HepG2 (cell line): ENCODE measurements at regions not wholly inside any gene's neighbourhood (a gene's known extent, or its start where the extent isn't known, plus 50 kb on each side); places are given as distances from the start of the nearest gene placed in this dataset.

ENCODE experiments used
- BCL6 ChIP-seq: IDR thresholded peaks from 2 replicates; pipeline ENCODE4 v1.6.1; 2016; ENCODE audit warnings: missing genetic modification reagents, missing compliant biosample characterization
- ETV6 ChIP-seq: sonication (generic); formaldehyde crosslinking; conservative IDR thresholded peaks from 2 replicates; pipeline ENCODE4 v1.4.0; 2020; ENCODE audit warnings: missing genetic modification reagents
- HDAC2 ChIP-seq: sonication (generic); formaldehyde crosslinking; IDR thresholded peaks from 2 replicates; pipeline ENCODE4 v1.4.0; 2020; ENCODE audit warnings: missing genetic modification reagents
- HOXA3 ChIP-seq: sonication (generic); formaldehyde crosslinking; IDR thresholded peaks from 2 replicates; pipeline ENCODE4 v1.5.0; 2020; ENCODE audit warnings: missing genetic modification reagents
- KAT8 ChIP-seq: IDR thresholded peaks from 2 replicates; pipeline ENCODE4 v1.6.1; 2016; ENCODE audit warnings: missing genetic modification reagents, missing compliant biosample characterization
- MED13 ChIP-seq: sonication (generic); formaldehyde crosslinking; IDR thresholded peaks from 2 replicates; pipeline ENCODE4 v1.5.0; 2020; ENCODE audit warnings: missing genetic modification reagents
- NR3C1 ChIP-seq: sonication (generic); formaldehyde crosslinking; IDR thresholded peaks from 2 replicates; pipeline ENCODE4 v1.4.0; 2020; ENCODE audit warnings: missing genetic modification reagents
- SRSF1 ChIP-seq: fragments of 200-400 bp; formaldehyde crosslinking; optimal IDR thresholded peaks from 2 replicates; pipeline ENCODE3; 2017; ENCODE audit warnings: mild to moderate bottlenecking, low read depth, low read length, moderate library complexity
- ZMAT3 ChIP-seq: sonication (generic); formaldehyde crosslinking; conservative IDR thresholded peaks from 2 replicates; pipeline ENCODE4 v1.7.0; 2021; ENCODE audit warnings: missing genetic modification reagents
- ZNF629 ChIP-seq: sonication (generic); formaldehyde crosslinking; conservative IDR thresholded peaks from 2 replicates; pipeline ENCODE4 v1.5.0; 2020; ENCODE audit warnings: missing genetic modification reagents
- ZNF703 ChIP-seq: sonication (generic); formaldehyde crosslinking; IDR thresholded peaks from 2 replicates; pipeline ENCODE4 v1.5.1; 2020; ENCODE audit warnings: missing genetic modification reagents, mild to moderate bottlenecking, moderate library complexity, borderline replicate concordance
- ZNF792 ChIP-seq: IDR thresholded peaks from 2 replicates; pipeline ENCODE4 v1.6.1; 2016
- TF ChIP-seq, protein P1 (sequence below): sonication (generic); formaldehyde crosslinking; IDR thresholded peaks from 2 replicates; pipeline ENCODE4 v1.8.1; 2022; ENCODE audit warnings: mild to moderate bottlenecking, missing genetic modification reagents
- TF ChIP-seq, protein P2 (sequence below): fragments of 450-650 bp; IDR thresholded peaks from 2 replicates; pipeline ENCODE4 v1.6.1; 2017; ENCODE audit warnings: mild to moderate bottlenecking
- TF ChIP-seq, protein P3 (sequence below): IDR thresholded peaks from 2 replicates; pipeline ENCODE4 v1.6.1; 2016
- TF ChIP-seq, protein P4 (sequence below): sonication (generic); IDR thresholded peaks from 2 replicates; pipeline ENCODE4 v1.6.1; 2016; ENCODE audit warnings: low read depth, borderline replicate concordance

DNA sequence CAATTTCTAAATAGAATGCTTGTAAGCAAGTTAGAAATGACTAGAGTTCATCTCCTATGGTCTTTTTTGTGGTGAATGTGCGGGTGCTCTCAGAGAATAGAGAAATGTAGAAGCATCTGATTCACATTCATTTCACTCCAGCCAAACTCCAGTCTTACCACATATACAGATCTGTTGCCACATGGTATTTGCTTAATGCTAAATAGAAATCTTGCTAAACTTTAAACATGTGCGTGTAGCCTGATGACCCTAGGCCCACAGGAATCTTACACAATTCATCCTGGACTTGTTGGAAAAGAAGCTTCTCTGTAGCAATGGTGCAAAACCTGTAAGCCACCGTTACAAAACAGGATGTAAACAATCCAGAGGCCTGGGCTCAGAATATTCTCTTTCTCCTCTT lies 135.2 kb downstream of the PCSK1 start (continued):
- TF ChIP-seq ZNF792 (CRISPR knock-in tag) (peak; percentile 41; the same call in 1 of the 2 replicates), HDAC2 (CRISPR knock-in tag) (peak; percentile 95), BCL6 (CRISPR knock-in tag) (peak; percentile 89), HOXA3 (peak; percentile 69; the same call in 1 of the 2 replicates), ZMAT3 (CRISPR knock-in tag) (no peak), ZNF703 (CRISPR knock-in tag) (no peak), SRSF1 (no peak), ZNF629 (CRISPR knock-in tag) (peak; percentile 53; the same call in 1 of the 2 replicates), KAT8 (CRISPR knock-in tag) (peak; percentile 74), MED13 (CRISPR knock-in tag) (peak; percentile 92; the same call in 1 of the 2 replicates), NR3C1 (CRISPR knock-in tag) (no peak), ETV6 (no peak)
- TF ChIP-seq, protein P1, sequence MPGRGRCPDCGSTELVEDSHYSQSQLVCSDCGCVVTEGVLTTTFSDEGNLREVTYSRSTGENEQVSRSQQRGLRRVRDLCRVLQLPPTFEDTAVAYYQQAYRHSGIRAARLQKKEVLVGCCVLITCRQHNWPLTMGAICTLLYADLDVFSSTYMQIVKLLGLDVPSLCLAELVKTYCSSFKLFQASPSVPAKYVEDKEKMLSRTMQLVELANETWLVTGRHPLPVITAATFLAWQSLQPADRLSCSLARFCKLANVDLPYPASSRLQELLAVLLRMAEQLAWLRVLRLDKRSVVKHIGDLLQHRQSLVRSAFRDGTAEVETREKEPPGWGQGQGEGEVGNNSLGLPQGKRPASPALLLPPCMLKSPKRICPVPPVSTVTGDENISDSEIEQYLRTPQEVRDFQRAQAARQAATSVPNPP: peak; percentile 55; the same call in 1 of the 2 replicates
- TF ChIP-seq, protein P2, sequence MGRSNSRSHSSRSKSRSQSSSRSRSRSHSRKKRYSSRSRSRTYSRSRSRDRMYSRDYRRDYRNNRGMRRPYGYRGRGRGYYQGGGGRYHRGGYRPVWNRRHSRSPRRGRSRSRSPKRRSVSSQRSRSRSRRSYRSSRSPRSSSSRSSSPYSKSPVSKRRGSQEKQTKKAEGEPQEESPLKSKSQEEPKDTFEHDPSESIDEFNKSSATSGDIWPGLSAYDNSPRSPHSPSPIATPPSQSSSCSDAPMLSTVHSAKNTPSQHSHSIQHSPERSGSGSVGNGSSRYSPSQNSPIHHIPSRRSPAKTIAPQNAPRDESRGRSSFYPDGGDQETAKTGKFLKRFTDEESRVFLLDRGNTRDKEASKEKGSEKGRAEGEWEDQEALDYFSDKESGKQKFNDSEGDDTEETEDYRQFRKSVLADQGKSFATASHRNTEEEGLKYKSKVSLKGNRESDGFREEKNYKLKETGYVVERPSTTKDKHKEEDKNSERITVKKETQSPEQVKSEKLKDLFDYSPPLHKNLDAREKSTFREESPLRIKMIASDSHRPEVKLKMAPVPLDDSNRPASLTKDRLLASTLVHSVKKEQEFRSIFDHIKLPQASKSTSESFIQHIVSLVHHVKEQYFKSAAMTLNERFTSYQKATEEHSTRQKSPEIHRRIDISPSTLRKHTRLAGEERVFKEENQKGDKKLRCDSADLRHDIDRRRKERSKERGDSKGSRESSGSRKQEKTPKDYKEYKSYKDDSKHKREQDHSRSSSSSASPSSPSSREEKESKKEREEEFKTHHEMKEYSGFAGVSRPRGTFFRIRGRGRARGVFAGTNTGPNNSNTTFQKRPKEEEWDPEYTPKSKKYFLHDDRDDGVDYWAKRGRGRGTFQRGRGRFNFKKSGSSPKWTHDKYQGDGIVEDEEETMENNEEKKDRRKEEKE: no peak
- TF ChIP-seq, protein P3, sequence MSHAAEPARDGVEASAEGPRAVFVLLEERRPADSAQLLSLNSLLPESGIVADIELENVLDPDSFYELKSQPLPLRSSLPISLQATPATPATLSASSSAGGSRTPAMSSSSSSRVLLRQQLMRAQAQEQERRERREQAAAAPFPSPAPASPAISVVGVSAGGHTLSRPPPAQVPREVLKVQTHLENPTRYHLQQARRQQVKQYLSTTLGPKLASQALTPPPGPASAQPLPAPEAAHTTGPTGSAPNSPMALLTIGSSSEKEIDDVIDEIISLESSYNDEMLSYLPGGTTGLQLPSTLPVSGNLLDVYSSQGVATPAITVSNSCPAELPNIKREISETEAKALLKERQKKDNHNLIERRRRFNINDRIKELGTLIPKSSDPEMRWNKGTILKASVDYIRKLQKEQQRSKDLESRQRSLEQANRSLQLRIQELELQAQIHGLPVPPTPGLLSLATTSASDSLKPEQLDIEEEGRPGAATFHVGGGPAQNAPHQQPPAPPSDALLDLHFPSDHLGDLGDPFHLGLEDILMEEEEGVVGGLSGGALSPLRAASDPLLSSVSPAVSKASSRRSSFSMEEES (CRISPR knock-in tag): peak; percentile 93
- TF ChIP-seq, protein P4, sequence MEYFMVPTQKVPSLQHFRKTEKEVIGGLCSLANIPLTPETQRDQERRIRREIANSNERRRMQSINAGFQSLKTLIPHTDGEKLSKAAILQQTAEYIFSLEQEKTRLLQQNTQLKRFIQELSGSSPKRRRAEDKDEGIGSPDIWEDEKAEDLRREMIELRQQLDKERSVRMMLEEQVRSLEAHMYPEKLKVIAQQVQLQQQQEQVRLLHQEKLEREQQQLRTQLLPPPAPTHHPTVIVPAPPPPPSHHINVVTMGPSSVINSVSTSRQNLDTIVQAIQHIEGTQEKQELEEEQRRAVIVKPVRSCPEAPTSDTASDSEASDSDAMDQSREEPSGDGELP: peak; percentile 77; the same call in 1 of the 2 replicates
- TF ChIP-seq, all 625 proteins: peak for 206
